ENCODE measurements at regions not wholly inside any gene's neighbourhood (a gene's known extent, or its start where the extent isn't known, plus 50 kb on each side); places are given as distances from the start of the nearest gene placed in this dataset.

- H3K4ac ChIP-seq (ENCODE audit: low read depth in 1 of 2, low read length in 2 of 2) = no peak overlapping the region
- no peak overlapping the region for H2AK5ac ChIP-seq (ENCODE audit: low read length, severe bottlenecking)
- H3K4me1 ChIP-seq (ENCODE audit: control insufficient read depth, insufficient read depth, low read depth, low read length) = no peaks in the 10 kb centered on the region
- H2BK5ac ChIP-seq (ENCODE audit: low read depth, low read length, poor library complexity, severe bottlenecking) = no peak overlapping the region
- H3K9ac ChIP-seq (ENCODE audit: low read length) = no peak overlapping the region
- H2AFZ ChIP-seq (ENCODE audit: low read depth, low read length) = no peak overlapping the region
- no peaks in the 10 kb centered on the region for H3K79me1 ChIP-seq (replicated peaks; ENCODE audit: low read length, poor library complexity, severe bottlenecking)
- no peak overlapping the region for H2BK12ac ChIP-seq (ENCODE audit: low read length in 2 of 2)
- no peak overlapping the region for H4K91ac ChIP-seq (ENCODE audit: low read length)
- H3K4me2 ChIP-seq (ENCODE audit: low read length, poor library complexity, severe bottlenecking) = no peak overlapping the region
- no peak overlapping the region for H3K4me3 ChIP-seq (ENCODE audit: insufficient read depth in 1 of 2, low read depth in 1 of 2, low read length in 2 of 2)
- H3K27me3 ChIP-seq (ENCODE audit: control insufficient read depth in 1 of 2, insufficient read depth in 1 of 2, low read length in 2 of 2) = peaks cover 2 to 4% of the 10 kb centered on the region in 2 experiments
- H2BK120ac ChIP-seq (ENCODE audit: low read depth, low read length) = no peak overlapping the region
- H3K27ac ChIP-seq (ENCODE audit: low read length, poor library complexity, severe bottlenecking) = no peak overlapping the region
- H3K36me3 ChIP-seq (ENCODE audit: control insufficient read depth in 1 of 2, insufficient read depth in 2 of 2, low read depth in 1 of 2, low read length in 2 of 2) = no peaks in the 10 kb centered on the region
- DNase-seq = peak; percentile 6
- no peak overlapping the region for H4K8ac ChIP-seq (ENCODE audit: low read length)
- H3K9me3 ChIP-seq (ENCODE audit: control insufficient read depth, low read length) = no peaks in the 10 kb centered on the region
- no peak overlapping the region for H3K14ac ChIP-seq (ENCODE audit: low read length in 2 of 2)
- H2BK15ac ChIP-seq (ENCODE audit: low read depth, poor library complexity, severe bottlenecking) = no peak overlapping the region
- H3K23ac ChIP-seq (ENCODE audit: low read length in 2 of 2) = no peak overlapping the region
- 77% methylated on average over 2 of the region's 3 CpGs for WGBS
- H3K18ac ChIP-seq (ENCODE audit: low read depth in 1 of 2, low read length in 2 of 2) = no peak overlapping the region
Observed at GRCh38 chr18:57900906-57901435, 97.9 kb upstream of the ATP8B1 start.

DNA sequence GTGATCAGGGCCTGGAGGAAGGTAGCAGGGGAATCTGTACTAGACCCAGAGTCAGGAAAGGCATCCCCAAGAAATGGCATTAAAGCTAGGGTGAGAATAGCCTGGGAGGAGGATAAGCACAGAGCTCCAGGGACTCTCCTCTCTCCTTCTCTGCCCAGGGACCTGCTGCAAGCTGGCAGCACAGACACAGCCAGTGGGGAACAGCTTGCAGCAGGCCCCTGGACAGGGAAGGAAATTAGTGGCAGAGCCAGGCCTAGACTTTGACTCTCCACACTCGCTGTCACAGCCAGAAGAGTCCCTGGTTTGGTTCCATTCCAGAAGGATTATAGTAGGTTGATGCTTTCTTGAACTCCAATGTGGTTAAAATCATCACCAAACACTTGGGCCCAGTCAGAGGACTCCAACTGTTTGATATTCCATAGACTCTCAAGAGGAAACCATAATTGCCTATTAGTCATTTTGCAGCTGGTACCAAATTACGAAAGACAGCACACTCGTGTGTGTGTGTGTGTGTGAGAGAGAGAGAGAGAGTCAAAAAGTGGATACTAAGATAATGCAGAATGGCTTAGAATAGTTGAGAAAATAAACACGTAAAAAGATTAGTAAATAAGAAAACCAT is 95.5 kb upstream of the ATP8B1 start:
- Histone ChIP-seq H2AK5ac (ENCODE audit: low read length, severe bottlenecking) (no peak overlapping the region), H3K27ac (ENCODE audit: low read length, poor library complexity, severe bottlenecking) (no peak overlapping the region), H4K91ac (ENCODE audit: low read length) (no peak overlapping the region), H3K18ac (ENCODE audit: low read depth in 1 of 2, low read length in 2 of 2) (no peak overlapping the region), H2BK5ac (ENCODE audit: low read depth, low read length, poor library complexity, severe bottlenecking) (no peak overlapping the region), H3K79me1 (replicated peaks; ENCODE audit: low read length, poor library complexity, severe bottlenecking) (no peaks in the 10 kb centered on the region), H3K4me1 (ENCODE audit: control insufficient read depth, insufficient read depth, low read depth, low read length) (no peaks in the 10 kb centered on the region), H2BK12ac (ENCODE audit: low read length in 2 of 2) (no peak overlapping the region), H3K4me3 (ENCODE audit: insufficient read depth in 1 of 2, low read depth in 1 of 2, low read length in 2 of 2) (no peak overlapping the region), H3K23ac (ENCODE audit: low read length in 2 of 2) (no peak overlapping the region), H3K4ac (ENCODE audit: low read depth in 1 of 2, low read length in 2 of 2) (no peak overlapping the region), H3K14ac (ENCODE audit: low read length in 2 of 2) (no peak overlapping the region), H4K8ac (ENCODE audit: low read length) (no peak overlapping the region), H3K9me3 (ENCODE audit: control insufficient read depth, low read length) (no peaks in the 10 kb centered on the region), H3K36me3 (ENCODE audit: control insufficient read depth in 1 of 2, insufficient read depth in 2 of 2, low read depth in 1 of 2, low read length in 2 of 2) (no peaks in the 10 kb centered on the region), H2BK15ac (ENCODE audit: low read depth, poor library complexity, severe bottlenecking) (no peak overlapping the region), H3K9ac (ENCODE audit: low read length) (no peak overlapping the region), H3K4me2 (ENCODE audit: low read length, poor library complexity, severe bottlenecking) (no peak overlapping the region), H2AFZ (ENCODE audit: low read depth, low read length) (no peak overlapping the region), H3K27me3 (ENCODE audit: control insufficient read depth in 1 of 2, insufficient read depth in 1 of 2, low read length in 2 of 2) (no peaks in the 10 kb centered on the region), H2BK120ac (ENCODE audit: low read depth, low read length) (no peak overlapping the region)
- 19% methylated on average over 2 of the region's 4 CpGs for WGBS
- DNase-seq = peak; percentile 83

- no peak overlapping the region for H2AFZ ChIP-seq (ENCODE audit: low read depth, low read length)
- WGBS = 95% methylated on average over 9 of the region's 9 CpGs
- DNase-seq = no peak
Observed at GRCh38 chr18:57895182-57895581, 92.1 kb upstream of the ATP8B1 start.

DNA sequence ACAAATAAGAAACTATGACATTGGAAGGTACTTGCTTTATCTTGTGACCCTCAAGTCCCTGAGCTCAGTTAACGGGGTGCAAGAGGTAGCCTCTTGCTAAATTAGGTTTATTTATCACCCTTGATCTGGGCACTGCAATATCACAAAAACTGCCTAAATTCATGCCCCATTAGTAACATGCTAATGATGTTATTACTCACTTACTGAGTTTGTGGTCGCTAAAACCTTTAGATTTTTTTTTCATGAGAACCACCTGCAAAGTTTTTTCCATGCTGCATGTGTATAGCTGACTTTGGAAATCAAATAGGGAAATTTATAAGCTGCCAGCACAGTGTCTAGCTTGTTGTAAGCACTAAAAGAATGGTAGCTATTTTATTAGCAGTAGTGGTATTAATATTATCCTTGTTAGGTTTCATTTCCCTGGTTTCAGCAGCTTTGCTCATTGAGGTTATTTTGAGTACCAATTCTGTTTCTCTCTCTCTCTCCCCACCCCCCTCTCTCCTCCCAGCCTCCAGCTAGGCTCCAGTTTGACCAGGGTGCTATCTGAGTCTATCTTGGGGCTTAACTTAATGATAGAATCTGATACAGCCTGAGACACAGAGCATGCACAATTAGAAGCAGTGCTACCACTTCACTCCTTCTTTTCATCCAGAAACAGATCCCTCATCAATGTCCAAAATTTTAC is 88.7 kb upstream of the ATP8B1 start:
- Histone ChIP-seq H2BK15ac (ENCODE audit: low read depth, poor library complexity, severe bottlenecking) (no peak overlapping the region), H3K4me2 (ENCODE audit: low read length, poor library complexity, severe bottlenecking) (no peak overlapping the region), H3K9ac (ENCODE audit: low read length) (no peak overlapping the region), H2BK12ac (ENCODE audit: low read length in 2 of 2) (no peak overlapping the region), H3K23ac (ENCODE audit: low read length in 2 of 2) (no peak overlapping the region), H4K91ac (ENCODE audit: low read length) (no peak overlapping the region), H3K4me3 (ENCODE audit: insufficient read depth in 1 of 2, low read depth in 1 of 2, low read length in 2 of 2) (no peak overlapping the region), H3K18ac (ENCODE audit: low read depth in 1 of 2, low read length in 2 of 2) (no peak overlapping the region), H3K79me1 (replicated peaks; ENCODE audit: low read length, poor library complexity, severe bottlenecking) (no peaks in the 10 kb centered on the region), H3K14ac (ENCODE audit: low read length in 2 of 2) (no peak overlapping the region), H3K27me3 (ENCODE audit: control insufficient read depth in 1 of 2, insufficient read depth in 1 of 2, low read length in 2 of 2) (peaks cover 0 to 13% of the 10 kb centered on the region in 2 experiments), H3K9me3 (ENCODE audit: control insufficient read depth, low read length) (peaks cover 12% of the 10 kb centered on the region), H2AK5ac (ENCODE audit: low read length, severe bottlenecking) (no peak overlapping the region), H3K36me3 (ENCODE audit: control insufficient read depth in 1 of 2, insufficient read depth in 2 of 2, low read depth in 1 of 2, low read length in 2 of 2) (no peaks in the 10 kb centered on the region), H2BK5ac (ENCODE audit: low read depth, low read length, poor library complexity, severe bottlenecking) (no peak overlapping the region), H3K4ac (ENCODE audit: low read depth in 1 of 2, low read length in 2 of 2) (no peak overlapping the region), H3K4me1 (ENCODE audit: control insufficient read depth, insufficient read depth, low read depth, low read length) (peaks cover 7% of the 10 kb centered on the region), H2AFZ (ENCODE audit: low read depth, low read length) (no peak overlapping the region), H4K8ac (ENCODE audit: low read length) (no peak overlapping the region), H3K27ac (ENCODE audit: low read length, poor library complexity, severe bottlenecking) (no peak overlapping the region), H2BK120ac (ENCODE audit: low read depth, low read length) (no peak overlapping the region)
- no peak for DNase-seq
- WGBS = 81% methylated on average over 2 of the region's 2 CpGs

More at GRCh38 chr18:57895182-57895581, 92.1 kb upstream of the ATP8B1 start:
- H3K18ac ChIP-seq (ENCODE audit: low read depth in 1 of 2, low read length in 2 of 2) = no peak overlapping the region
- H3K14ac ChIP-seq (ENCODE audit: low read length in 2 of 2) = no peak overlapping the region
- peaks cover 0 to 12% of the 10 kb centered on the region in 2 experiments for H3K27me3 ChIP-seq (ENCODE audit: control insufficient read depth in 1 of 2, insufficient read depth in 1 of 2, low read length in 2 of 2)
- H2BK15ac ChIP-seq (ENCODE audit: low read depth, poor library complexity, severe bottlenecking) = no peak overlapping the region
- H2BK5ac ChIP-seq (ENCODE audit: low read depth, low read length, poor library complexity, severe bottlenecking) = no peak overlapping the region
- no peak overlapping the region for H3K9ac ChIP-seq (ENCODE audit: low read length)
- no peak overlapping the region for H3K23ac ChIP-seq (ENCODE audit: low read length in 2 of 2)
- no peak overlapping the region for H3K4me3 ChIP-seq (ENCODE audit: insufficient read depth in 1 of 2, low read depth in 1 of 2, low read length in 2 of 2)
- no peaks in the 10 kb centered on the region for H3K36me3 ChIP-seq (ENCODE audit: control insufficient read depth in 1 of 2, insufficient read depth in 2 of 2, low read depth in 1 of 2, low read length in 2 of 2)
- H3K27ac ChIP-seq (ENCODE audit: low read length, poor library complexity, severe bottlenecking) = no peak overlapping the region
- no peak overlapping the region for H3K4me2 ChIP-seq (ENCODE audit: low read length, poor library complexity, severe bottlenecking)
- H3K9me3 ChIP-seq (ENCODE audit: control insufficient read depth, low read length) = peaks cover 3% of the 10 kb centered on the region
- no peaks in the 10 kb centered on the region for H3K79me1 ChIP-seq (replicated peaks; ENCODE audit: low read length, poor library complexity, severe bottlenecking)
- no peak overlapping the region for H2BK120ac ChIP-seq (ENCODE audit: low read depth, low read length)
- H3K4ac ChIP-seq (ENCODE audit: low read depth in 1 of 2, low read length in 2 of 2) = no peak overlapping the region
- H2AK5ac ChIP-seq (ENCODE audit: low read length, severe bottlenecking) = no peak overlapping the region
- H3K4me1 ChIP-seq (ENCODE audit: control insufficient read depth, insufficient read depth, low read depth, low read length) = peaks cover 2% of the 10 kb centered on the region
- H4K8ac ChIP-seq (ENCODE audit: low read length) = no peak overlapping the region
- no peak overlapping the region for H2BK12ac ChIP-seq (ENCODE audit: low read length in 2 of 2)
- H4K91ac ChIP-seq (ENCODE audit: low read length) = no peak overlapping the region

Data from mesenchymal stem cell (in vitro differentiated cells and primary cell).